Fibroblast of skin of scalp (primary cell): ENCODE measurements at regions not wholly inside any gene's neighbourhood (a gene's known extent, or its start where the extent isn't known, plus 50 kb on each side); places are given as distances from the start of the nearest gene placed in this dataset.
"Not testable (repeated sequence)": the region's sequence is repeated elsewhere in the genome, so short reads cannot be mapped to it uniquely, and the experiment has no call there.

ENCODE experiments used
- DNase-seq: peaks from one replicate; pipeline ENCODE4 v3.0.0-alpha.2; 2013

GRCh38 chr20:24838546-24839535 is 110.2 kb upstream of the CST7 start:
- peak; percentile 85 for DNase-seq

GRCh38 chr20:24840121-24840713 is 108.9 kb upstream of the CST7 start:
- peak; percentile 50 for DNase-seq

- no peak for DNase-seq
Measured at GRCh38 chr20:24842274-24842917, 106.7 kb upstream of the CST7 start.

GRCh38 chr20:24842918-24843715 is 106.0 kb upstream of the CST7 start:
- DNase-seq = peak; percentile 24

DNA sequence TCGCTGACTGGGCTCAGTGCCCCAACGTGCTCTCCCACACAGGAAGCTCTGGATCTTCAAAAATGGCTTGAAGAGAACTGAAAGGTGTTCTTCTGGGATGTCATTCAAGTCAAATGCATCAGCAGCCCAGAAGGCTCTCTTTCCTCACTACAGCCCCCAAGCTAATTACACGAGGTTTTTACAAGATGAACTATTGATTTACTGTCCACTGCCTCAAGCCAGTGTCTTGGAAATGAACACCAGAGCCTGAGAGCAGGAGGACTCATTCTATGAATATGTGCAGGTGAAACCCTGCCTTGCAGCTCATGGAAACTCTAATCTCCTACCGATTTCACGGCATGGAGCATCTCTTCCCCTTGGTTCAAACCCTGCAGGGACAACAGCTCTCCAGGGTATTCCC is 98.9 kb upstream of the CST7 start:
- DNase-seq = no peak

- DNase-seq = no peak
Measured at GRCh38 chr20:24851346-24852019, 97.6 kb upstream of the CST7 start.

DNA sequence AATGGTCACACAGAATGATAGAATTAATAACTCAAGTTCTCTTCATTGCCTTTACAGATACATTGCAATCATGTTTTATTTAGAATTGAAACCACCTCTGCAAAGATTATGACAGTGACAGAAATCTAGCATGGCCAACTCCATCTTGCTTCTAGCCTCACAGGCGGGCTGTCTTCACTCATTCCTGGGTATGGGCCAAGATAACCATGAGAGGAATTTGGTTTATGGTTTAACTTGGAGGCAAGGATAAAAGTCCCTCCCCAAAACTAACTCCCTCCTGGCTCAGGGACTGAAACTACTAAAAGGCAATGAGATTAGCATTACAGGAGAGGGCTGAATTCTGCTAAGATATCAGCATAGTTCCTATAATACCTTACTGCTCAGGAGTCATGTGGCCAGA is 95.2 kb upstream of the CST7 start:
- DNase-seq = peak; percentile 55

- DNase-seq = no peak
Measured at GRCh38 chr20:24855848-24856247, 93.2 kb upstream of the CST7 start.

GRCh38 chr20:24858500-24858899 is 90.6 kb upstream of the CST7 start:
- DNase-seq = not testable (repeated sequence)

DNA sequence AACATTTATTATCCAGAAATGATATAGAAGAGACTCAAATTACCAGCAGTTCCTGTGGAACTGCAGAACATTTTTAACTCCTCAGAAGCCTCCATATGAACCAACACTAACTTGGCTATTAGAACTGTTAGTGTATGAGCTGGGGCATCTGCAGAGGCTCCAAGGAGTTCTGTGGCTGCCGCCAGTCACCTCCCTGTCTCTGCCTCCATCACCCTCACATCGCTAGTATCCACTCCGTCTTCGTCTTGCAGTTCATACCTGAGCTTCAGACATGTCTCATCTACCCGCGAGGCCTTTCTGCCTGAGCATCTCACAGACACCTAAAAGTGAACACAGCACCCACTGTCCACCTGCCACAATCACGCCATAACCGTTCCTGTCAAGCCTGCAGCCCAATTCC is 89.5 kb upstream of the CST7 start:
- no peak for DNase-seq

- DNase-seq = no peak
Measured at GRCh38 chr20:24862186-24862585, 86.9 kb upstream of the CST7 start.

DNA sequence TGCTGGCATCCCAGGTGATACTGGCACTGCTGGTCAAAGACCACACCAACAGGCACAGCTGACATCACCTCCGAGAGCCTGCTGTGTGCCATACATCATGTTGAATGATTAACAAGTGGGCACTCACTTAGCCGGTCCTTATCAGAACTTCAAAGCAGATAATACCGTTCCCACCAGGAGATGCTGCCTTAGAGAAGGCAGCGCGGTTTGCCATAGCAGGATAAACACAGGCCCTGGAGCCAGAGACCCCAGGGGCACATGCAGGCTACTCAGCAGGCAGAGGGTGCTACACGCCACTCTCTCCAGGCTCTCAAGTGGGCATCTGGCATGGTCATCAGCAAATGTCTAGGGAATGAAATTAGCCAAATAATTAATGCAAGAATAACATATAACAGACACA is 86.5 kb upstream of the CST7 start:
- no peak for DNase-seq

DNA sequence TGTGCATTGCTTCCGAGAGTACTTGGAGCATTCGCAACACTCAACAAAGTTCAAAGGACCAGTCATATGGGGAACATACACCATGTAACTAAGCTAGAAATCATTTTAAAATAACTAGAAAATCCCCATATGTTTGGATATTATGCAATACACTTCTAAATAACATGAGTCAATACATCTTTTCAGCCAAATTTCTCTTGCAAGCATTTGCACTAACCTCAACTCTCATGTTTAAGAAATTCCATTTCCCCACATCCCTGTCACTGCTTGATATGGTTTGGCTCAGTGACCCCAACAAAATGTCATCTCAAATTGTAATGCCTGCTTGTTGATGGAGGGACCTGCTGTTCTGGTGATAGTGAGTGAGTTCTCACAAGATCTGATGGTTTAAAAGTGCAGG is 85.7 kb upstream of the CST7 start:
- peak; percentile 90 for DNase-seq

DNA sequence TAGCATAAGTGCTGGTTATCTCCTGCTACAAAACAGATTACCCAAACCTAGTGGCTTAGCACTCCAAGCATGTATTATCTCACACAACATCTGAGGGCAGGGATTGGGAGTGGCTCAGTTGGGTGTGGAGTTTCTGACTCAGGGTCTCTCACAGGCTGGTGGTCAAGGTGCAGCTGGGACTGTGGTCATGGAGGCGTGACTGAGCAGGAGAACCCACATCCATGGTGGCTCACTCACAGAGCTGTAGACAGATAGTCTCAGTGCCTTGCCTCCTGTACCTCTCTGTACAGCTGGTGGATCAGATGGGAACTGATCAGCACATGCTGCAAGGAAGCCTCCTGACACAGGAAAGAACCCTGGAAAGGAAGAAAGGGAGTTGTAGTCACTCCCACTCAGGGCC is 83.1 kb upstream of the CST7 start:
- no peak for DNase-seq

GRCh38 chr20:24866742-24867141 is 82.3 kb upstream of the CST7 start:
- DNase-seq = no peak

DNA sequence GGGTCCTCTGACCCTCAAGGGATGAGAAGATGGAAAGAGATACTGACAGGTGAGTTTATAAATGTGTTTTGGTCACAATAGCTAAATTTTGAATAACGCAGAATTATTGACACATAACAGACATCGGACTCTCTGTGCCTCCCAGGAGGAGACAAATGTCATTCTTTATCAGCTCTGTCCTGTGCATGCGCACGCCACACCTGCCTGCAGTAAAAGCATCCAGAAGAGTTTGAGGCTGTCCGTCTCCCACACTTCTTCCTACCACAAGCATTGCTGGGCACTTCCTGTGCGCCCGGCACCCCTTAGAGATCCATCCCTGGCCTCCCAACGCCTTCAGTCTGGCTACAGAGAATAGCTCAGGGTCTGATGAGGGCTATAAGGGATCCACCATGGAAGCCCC is 81.5 kb upstream of the CST7 start:
- no peak for DNase-seq

DNA sequence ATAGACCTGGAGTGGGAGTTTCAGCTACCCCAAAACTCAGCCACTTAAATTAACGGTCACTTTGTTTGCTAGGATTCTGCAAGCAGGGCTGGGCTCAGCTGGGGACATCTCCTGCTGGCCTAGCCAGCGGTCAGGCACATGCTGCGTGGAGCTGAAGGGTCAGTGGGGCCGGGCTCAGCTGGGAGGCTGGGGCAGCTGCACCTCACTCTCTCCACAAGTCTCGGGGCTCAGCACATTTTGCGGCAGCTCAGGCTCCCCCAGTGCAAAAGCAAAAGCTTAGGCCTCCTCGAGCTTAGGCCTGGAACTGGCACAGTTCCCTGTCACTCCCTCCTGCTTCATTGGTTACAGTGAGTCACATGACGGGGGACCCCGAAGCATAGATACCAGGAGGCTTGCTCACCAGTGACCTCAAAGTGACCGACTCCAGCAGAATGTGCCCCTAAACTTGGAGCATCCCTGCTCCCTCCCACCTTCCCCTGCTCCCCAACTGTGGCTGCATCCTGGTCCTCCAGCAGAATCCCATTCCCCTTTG is 80.6 kb upstream of the CST7 start:
- DNase-seq = no peak

DNA sequence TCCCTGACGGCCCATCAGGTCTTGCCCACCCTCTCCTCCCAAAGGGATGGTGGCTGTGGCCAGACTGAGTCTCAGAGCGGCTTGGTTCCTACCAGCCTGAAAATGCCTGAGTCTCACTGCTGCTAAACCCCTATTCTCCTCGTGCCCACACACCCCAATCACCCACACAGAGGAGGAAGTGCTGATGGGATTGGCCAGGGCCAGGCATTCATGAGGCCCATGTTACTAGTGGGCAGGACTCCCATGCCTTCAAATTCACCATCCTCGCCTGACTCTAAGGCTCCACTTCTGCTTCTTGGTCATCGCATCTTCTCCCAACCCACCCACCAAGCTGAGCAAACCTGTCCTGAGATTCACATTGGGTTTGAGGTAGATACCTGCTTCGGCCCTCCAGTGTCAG is 80.1 kb upstream of the CST7 start:
- no peak for DNase-seq

GRCh38 chr20:24870057-24870456 is 79.0 kb upstream of the CST7 start:
- no peak for DNase-seq

DNA sequence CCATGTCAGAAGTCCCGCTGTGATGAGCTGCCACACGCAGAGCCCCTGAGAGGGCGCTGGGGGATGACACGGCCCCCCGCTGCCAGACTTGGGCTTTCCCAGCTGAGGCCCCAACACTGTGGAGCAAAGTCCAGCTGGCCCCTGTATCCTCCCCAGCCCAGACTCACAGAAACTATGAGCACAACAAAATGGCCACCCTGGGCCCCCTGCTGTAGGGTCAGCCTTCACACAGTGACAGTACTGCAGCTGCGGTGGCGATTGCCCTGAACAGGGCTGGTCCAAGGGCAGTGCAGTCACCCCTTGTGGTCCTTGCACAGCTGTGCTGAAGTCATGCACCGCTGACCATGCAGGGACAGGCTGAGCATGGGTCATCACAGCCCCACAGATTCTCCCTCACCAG is 78.2 kb upstream of the CST7 start:
- DNase-seq = no peak

GRCh38 chr20:24871480-24872213 is 77.4 kb upstream of the CST7 start:
- DNase-seq = no peak
